ENCODE measurements at regions not wholly inside any gene's neighbourhood (a gene's known extent, or its start where the extent isn't known, plus 50 kb on each side); places are given as distances from the start of the nearest gene placed in this dataset.

DNA sequence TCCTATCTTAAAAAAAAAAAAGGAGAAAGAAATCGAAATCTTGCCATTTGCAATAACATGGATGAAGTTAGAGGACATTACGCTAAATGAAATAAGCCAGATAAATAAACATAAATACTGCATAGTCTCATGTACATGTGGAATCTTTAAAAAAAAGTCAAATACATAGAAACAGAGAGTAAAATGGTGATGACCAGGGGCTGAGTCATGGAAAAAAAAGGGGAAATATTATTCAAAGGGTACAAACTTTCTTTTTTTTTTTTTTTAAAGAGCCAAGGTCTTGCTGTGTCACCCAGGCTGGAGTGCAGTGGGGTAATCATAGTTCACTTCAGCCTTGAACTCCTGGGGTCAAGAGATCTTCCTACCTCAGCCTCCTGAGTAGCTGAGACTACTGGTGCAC lies 310.1 kb downstream of the ZNF608 start:
- TF ChIP-seq, protein P1, sequence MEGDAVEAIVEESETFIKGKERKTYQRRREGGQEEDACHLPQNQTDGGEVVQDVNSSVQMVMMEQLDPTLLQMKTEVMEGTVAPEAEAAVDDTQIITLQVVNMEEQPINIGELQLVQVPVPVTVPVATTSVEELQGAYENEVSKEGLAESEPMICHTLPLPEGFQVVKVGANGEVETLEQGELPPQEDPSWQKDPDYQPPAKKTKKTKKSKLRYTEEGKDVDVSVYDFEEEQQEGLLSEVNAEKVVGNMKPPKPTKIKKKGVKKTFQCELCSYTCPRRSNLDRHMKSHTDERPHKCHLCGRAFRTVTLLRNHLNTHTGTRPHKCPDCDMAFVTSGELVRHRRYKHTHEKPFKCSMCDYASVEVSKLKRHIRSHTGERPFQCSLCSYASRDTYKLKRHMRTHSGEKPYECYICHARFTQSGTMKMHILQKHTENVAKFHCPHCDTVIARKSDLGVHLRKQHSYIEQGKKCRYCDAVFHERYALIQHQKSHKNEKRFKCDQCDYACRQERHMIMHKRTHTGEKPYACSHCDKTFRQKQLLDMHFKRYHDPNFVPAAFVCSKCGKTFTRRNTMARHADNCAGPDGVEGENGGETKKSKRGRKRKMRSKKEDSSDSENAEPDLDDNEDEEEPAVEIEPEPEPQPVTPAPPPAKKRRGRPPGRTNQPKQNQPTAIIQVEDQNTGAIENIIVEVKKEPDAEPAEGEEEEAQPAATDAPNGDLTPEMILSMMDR (IDR thresholded peaks at IDR 0.05), result no peak
- TF ChIP-seq POLR2A (IDR thresholded peaks at IDR 0.05), result no peak
